K562 (cell line): ENCODE measurements at regions not wholly inside any gene's neighbourhood (a gene's known extent, or its start where the extent isn't known, plus 50 kb on each side); places are given as distances from the start of the nearest gene placed in this dataset.

ENCODE experiments used
- ATAC-seq: fragments of 200-7000 bp; cut with Tn5 transposase; 3 replicates; pipeline ENCODE4 v1.9.1; 2020; ENCODE audit warnings: moderate library complexity
- BruUV-seq: library from RNA; stranded (reverse); fragments of 400-500 nt; replicated peaks from 2 replicates; lab custom pipeline; 2021; lab: Mats Ljungman, UMichigan
- CTCF ChIA-PET: fragments of 300-600 bp; formaldehyde crosslinking; extraction: SDS; loops from one replicate; lab custom pipeline; 2021; ENCODE audit warnings: low intra/inter-chr PET ratio; lab: Yijun Ruan, JAX
- POLR2A ChIA-PET: fragments of 300-600, 350-650 bp; sonication (Branson Sonifier 250); formaldehyde crosslinking; extraction: SDS; loops from one replicate; lab custom pipeline; 2021; ENCODE audit warnings: antibody characterized with exemption, inconsistent platforms; lab: Yijun Ruan, JAX
- DNase-seq, 4 experiments: peaks; one replicate each; pipeline versions ENCODE4 v3.0.0 to v3.0.0-alpha.2; 2011 to 2018; ENCODE audit warnings: low spot score in 3 of 4, mixed read lengths in 3 of 4; ENCODE audit errors: extremely low read depth in 1 of 4
- FAIRE-seq: peaks from 2 replicates; lab custom pipeline; 2011; peaks lifted over from hg19 to GRCh38; lab: Jason Lieb, UNC
- H2AFZ ChIP-seq: 2 replicates; pipeline ENCODE4 v1.6.0; 2011; ENCODE audit warnings: low read depth, low read length, control low read depth, inconsistent platforms
- H3K27ac ChIP-seq: fragments of 200-600 bp; 3 replicates; pipeline ENCODE4 v1.8.0; 2011; ENCODE audit warnings: low read depth, mild to moderate bottlenecking, control low read depth, inconsistent platforms, low read length, moderate library complexity, mixed read lengths; ENCODE audit errors: extremely low read depth
- H3K27me3 ChIP-seq, 2 experiments: fragments of 300-600 bp in 1 of 2; 2 replicates in 1 of 2; 3 replicates in 1 of 2; pipeline versions ENCODE4 v1.6.0 to v1.8.0; 2011; ENCODE audit warnings: inconsistent platforms in 2 of 2, low read length in 2 of 2, mild to moderate bottlenecking in 1 of 2, mixed read lengths in 1 of 2, moderate library complexity in 1 of 2; ENCODE audit not compliant: control insufficient read depth in 2 of 2, insufficient read depth in 2 of 2
- H3K36me3 ChIP-seq: fragments of 300-600 bp; 3 replicates; pipeline ENCODE4 v1.8.0; 2011; ENCODE audit warnings: mild to moderate bottlenecking, low read length, inconsistent platforms; ENCODE audit not compliant: control insufficient read depth, insufficient read depth
- H3K4me1 ChIP-seq, 2 experiments: fragments of 200-600 bp in 1 of 2; replicated peaks in 1 of 2; 2 replicates in 1 of 2; 3 replicates in 1 of 2; pipeline versions ENCODE4 v1.5.1 to v1.8.0; 2011; ENCODE audit warnings: inconsistent platforms in 2 of 2, low read length in 2 of 2, mild to moderate bottlenecking in 1 of 2, mixed read lengths in 1 of 2, moderate library complexity in 1 of 2; ENCODE audit not compliant: control insufficient read depth in 2 of 2, insufficient read depth in 2 of 2
- H3K4me2 ChIP-seq: 2 replicates; pipeline ENCODE4 v1.6.1; 2011; ENCODE audit warnings: low read length, control low read depth, inconsistent platforms, mixed read lengths; ENCODE audit not compliant: insufficient read depth
- H3K4me3 ChIP-seq: fragments of 200-600 bp; sonication (generic), shearing (Covaris generic); 2 replicates; pipeline ENCODE4 v1.5.1; 2016; ENCODE audit warnings: control low read depth, inconsistent platforms
- H3K79me2 ChIP-seq: fragments of 200-600 bp; 3 replicates; pipeline ENCODE4 v1.8.0; 2011; ENCODE audit warnings: low read length, inconsistent platforms; ENCODE audit not compliant: control insufficient read depth, insufficient read depth
- H3K9ac ChIP-seq, 2 experiments: 2 replicates each; pipeline versions ENCODE4 v1.6.0 to v1.6.1; 2011; ENCODE audit warnings: low read depth in 2 of 2, low read length in 2 of 2, control low read depth in 1 of 2, inconsistent platforms in 1 of 2, mild to moderate bottlenecking in 1 of 2, mixed read lengths in 1 of 2; ENCODE audit not compliant: insufficient read depth in 1 of 2
- H3K9me1 ChIP-seq: one replicate; pipeline ENCODE4 v1.6.0; 2011; ENCODE audit warnings: inconsistent platforms, mild to moderate bottlenecking, low read length, moderate library complexity; ENCODE audit not compliant: control insufficient read depth, insufficient read depth
- H3K9me3 ChIP-seq: replicated peaks from 2 replicates; pipeline ENCODE4 v1.5.1; 2011; ENCODE audit warnings: low read depth, low read length, inconsistent platforms; ENCODE audit not compliant: control insufficient read depth, insufficient read depth
- H4K20me1 ChIP-seq: replicated peaks from 2 replicates; pipeline ENCODE4 v1.6.1; 2011; ENCODE audit warnings: low read length, inconsistent platforms, mixed read lengths; ENCODE audit not compliant: control insufficient read depth, insufficient read depth
- ELF2 ChIP-seq: fragments of 250-450 bp; sonication (Bioruptor Pico); IDR thresholded peaks from 2 replicates; pipeline ENCODE4 v1.5.0; 2021; ENCODE audit warnings: mild to moderate bottlenecking
- MAFF ChIP-seq: IDR thresholded peaks from 2 replicates; pipeline ENCODE4 v1.6.1; 2012; ENCODE audit warnings: low read length, improper control_type of control experiment
- MXD1 ChIP-seq: fragments of 250-450 bp; sonication (Bioruptor Pico); IDR thresholded peaks from 2 replicates; pipeline ENCODE4 v1.8.0; 2021; ENCODE audit warnings: borderline replicate concordance, mild to moderate bottlenecking, moderate library complexity; ENCODE audit not compliant: poor library complexity, severe bottlenecking
- NFATC3 ChIP-seq: fragments of 450-650 bp; IDR thresholded peaks from 2 replicates; pipeline ENCODE4 v1.6.1; 2017; ENCODE audit warnings: mild to moderate bottlenecking
- RAD21 ChIP-seq, 2 experiments: fragments of 250-450 bp in 1 of 2; fragments of 450-650 bp in 1 of 2; sonication (Bioruptor Pico) in 1 of 2; formaldehyde crosslinking in 1 of 2; IDR thresholded peaks in 1 of 2; conservative IDR thresholded peaks in 1 of 2; 2 replicates each; pipeline versions ENCODE4 v1.4.0 to v1.8.0; 2020 to 2022; ENCODE audit warnings: mild to moderate bottlenecking in 2 of 2, moderate library complexity in 1 of 2
- SRSF3 ChIP-seq: fragments of 200-400 bp; formaldehyde crosslinking; IDR thresholded peaks from 2 replicates; pipeline ENCODE4 v1.6.1; 2016; ENCODE audit warnings: mild to moderate bottlenecking, low read length, moderate library complexity; ENCODE audit not compliant: insufficient read depth
- ZBTB2 ChIP-seq: fragments of 450-650 bp; IDR thresholded peaks from 2 replicates; pipeline ENCODE4 v1.6.1; 2016; ENCODE audit warnings: antibody characterized with exemption
- ZNF184 ChIP-seq: sonication (generic); formaldehyde crosslinking; IDR thresholded peaks from 2 replicates; pipeline ENCODE4 v1.5.0; 2020; ENCODE audit warnings: missing genetic modification reagents
- ZNF436 ChIP-seq: fragments of 250-450, 450-650 bp; sonication (Bioruptor Pico); formaldehyde crosslinking; IDR thresholded peaks from 2 replicates; pipeline ENCODE4 v1.7.0; 2020; ENCODE audit warnings: mild to moderate bottlenecking
- WGBS: fragments of 100-300 bp; shearing (Covaris generic); methylation state at CpG from one replicate; pipeline ENCODE4 v1.1.6; 2016; ENCODE audit warnings: low coverage, mixed read lengths; ENCODE audit not compliant: insufficient coverage; ENCODE audit errors: missing lambda C conversion rate; 5-methylcytosine and 5-hydroxymethylcytosine counted together
- in situ Hi-C: fragments of 300-500 bp; cut with MboI; formaldehyde crosslinking; loops from 4 replicates; pipeline ENCODE4 v1.15.0; 2018; ENCODE audit warnings: inconsistent platforms, mixed read lengths
- intact Hi-C: fragments of 100-400 bp; cut with micrococcal nuclease; formaldehyde crosslinking; loops from 2 replicates; pipeline ENCODE4 v1.14.2; 2022

GRCh38 chr6:44558024-44558831 lies 170.7 kb downstream of the CDC5L start:
- ChIA-PET CTCF (no interaction called here), POLR2A (interaction anchor here (1.0 kb wide), 1 partner anchor 17 kb away, joined by 4 read pairs; no protein-coding TSS in a partner anchor)
- H3K9me3 ChIP-seq, result no peaks in the 10 kb centered on the region
- H3K27ac ChIP-seq, result no peak overlapping the region
- H3K36me3 ChIP-seq, result no peaks in the 10 kb centered on the region
- no peak overlapping the region for H3K4me3 ChIP-seq
- H2AFZ ChIP-seq, result no peak overlapping the region
- H3K4me2 ChIP-seq, result no peak overlapping the region
- no peak overlapping the region for H3K9ac ChIP-seq
- ATAC-seq, result no peak
- under 1% methylated on average over 7 of the region's 7 CpGs for WGBS
- in situ Hi-C loops, result no loop called here
- H4K20me1 ChIP-seq, result 0 out of 2 replicates have a peak, but pooled peaks cover 7% of the 10 kb centered on the region
- no peak for FAIRE-seq
- intact Hi-C loops, result no loop called here
- DNase-seq, result no peak
- no peaks in the 10 kb centered on the region for H3K9me1 ChIP-seq
- BruUV-seq, result no TSS peak
- TF ChIP-seq ZNF184, result no peak
- no peak for TF ChIP-seq ZNF436 (CRISPR knock-in tag)
- TF ChIP-seq MXD1 (CRISPR knock-in tag), result no peak
- TF ChIP-seq RAD21 (CRISPR knock-in tag; conservative IDR thresholded peaks at IDR 0.05 in 1 of 2, IDR thresholded peaks at IDR 0.05 in 1 of 2), result no peak
- TF ChIP-seq MAFF, result no peak
- TF ChIP-seq ELF2 (CRISPR knock-in tag), result no peak
- TF ChIP-seq NFATC3, result no peak
- no peak for TF ChIP-seq ZBTB2
- no peak for TF ChIP-seq SRSF3
- H3K4me1 ChIP-seq, result no peaks in the 10 kb centered on the region
- no peaks in the 10 kb centered on the region for H3K79me2 ChIP-seq
- H3K27me3 ChIP-seq, result peaks cover 30 to 60% of the 10 kb centered on the region in 2 experiments
